KMS-11 (cell line): ENCODE measurements at regions not wholly inside any gene's neighbourhood (a gene's known extent, or its start where the extent isn't known, plus 50 kb on each side); places are given as distances from the start of the nearest gene placed in this dataset.

Experiments used
- H2AFZ ChIP-seq: fragments of 200-600 bp; sonication (generic); 2 replicates; pipeline ENCODE4 v1.6.1; 2016; ENCODE audit warnings: antibody characterized with exemption, mixed run types, low read depth
- H3K27ac ChIP-seq: fragments of 200-600 bp; sonication (generic); 2 replicates; pipeline ENCODE4 v1.6.1; 2016; ENCODE audit warnings: mild to moderate bottlenecking, mixed run types
- H3K27me3 ChIP-seq: fragments of 200-600 bp; sonication (generic); 2 replicates; pipeline ENCODE4 v1.6.1; 2017; ENCODE audit warnings: mild to moderate bottlenecking, low read depth, mixed run types, moderate library complexity; ENCODE audit not compliant: insufficient read depth
- H3K36me3 ChIP-seq: fragments of 200-600 bp; sonication (generic); 2 replicates; pipeline ENCODE4 v1.6.1; 2017; ENCODE audit warnings: mild to moderate bottlenecking, mixed run types; ENCODE audit not compliant: insufficient read depth
- H3K4me1 ChIP-seq: fragments of 200-600 bp; sonication (generic); 2 replicates; pipeline ENCODE4 v1.6.1; 2016; ENCODE audit warnings: mild to moderate bottlenecking, low read depth, mixed run types; ENCODE audit not compliant: poor library complexity, severe bottlenecking
- H3K4me2 ChIP-seq: fragments of 200-600 bp; sonication (generic); 2 replicates; pipeline ENCODE4 v1.7.0; 2016; ENCODE audit warnings: mild to moderate bottlenecking, mixed run types
- H3K4me3 ChIP-seq: fragments of 200-600 bp; sonication (generic); IDR thresholded peaks from 2 replicates; pipeline ENCODE4 v1.6.1; 2017; ENCODE audit warnings: low read depth, low read length, mixed read lengths; ENCODE audit not compliant: insufficient read depth
- H3K79me2 ChIP-seq: fragments of 200-600 bp; sonication (generic); 2 replicates; pipeline ENCODE4 v1.6.1; 2016; ENCODE audit warnings: low read depth, mixed run types; ENCODE audit not compliant: insufficient read depth
- H3K9ac ChIP-seq: fragments of 200-600 bp; sonication (generic); 2 replicates; pipeline ENCODE4 v1.6.1; 2016; ENCODE audit warnings: mild to moderate bottlenecking, mixed run types
- H4K20me1 ChIP-seq: fragments of 200-600 bp; sonication (generic); 2 replicates; pipeline ENCODE4 v1.6.1; 2016; ENCODE audit warnings: mild to moderate bottlenecking, mixed run types; ENCODE audit not compliant: insufficient read depth
- TF ChIP-seq, protein P1 (sequence below): fragments of 200-600 bp; sonication (generic); conservative IDR thresholded peaks from 2 replicates; pipeline ENCODE4 v1.6.1; 2017; ENCODE audit warnings: low read depth, mild to moderate bottlenecking, antibody characterized with exemption, low read length, moderate library complexity, mixed read lengths

DNA sequence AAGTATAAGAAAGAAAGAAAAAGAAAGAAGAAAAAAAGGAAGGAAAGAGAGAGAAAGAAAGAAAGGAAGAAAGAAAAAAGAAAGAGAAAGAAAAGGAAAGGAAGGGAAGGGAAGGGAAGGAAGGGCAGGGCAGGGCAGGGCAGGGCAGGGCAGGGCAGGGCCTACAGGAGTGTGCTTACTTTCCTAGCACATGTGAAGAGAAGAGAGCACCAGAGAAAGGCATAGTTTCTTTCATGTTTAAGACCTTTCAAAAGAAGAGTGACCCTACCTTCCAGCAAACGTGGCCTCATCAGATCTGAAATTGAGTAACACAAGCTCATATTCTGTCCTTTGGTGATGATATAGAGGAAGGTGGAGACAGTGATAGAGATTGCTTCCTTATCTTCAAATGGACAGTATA is 899.3 kb upstream of the RAG2 start:
- TF ChIP-seq, protein P1, sequence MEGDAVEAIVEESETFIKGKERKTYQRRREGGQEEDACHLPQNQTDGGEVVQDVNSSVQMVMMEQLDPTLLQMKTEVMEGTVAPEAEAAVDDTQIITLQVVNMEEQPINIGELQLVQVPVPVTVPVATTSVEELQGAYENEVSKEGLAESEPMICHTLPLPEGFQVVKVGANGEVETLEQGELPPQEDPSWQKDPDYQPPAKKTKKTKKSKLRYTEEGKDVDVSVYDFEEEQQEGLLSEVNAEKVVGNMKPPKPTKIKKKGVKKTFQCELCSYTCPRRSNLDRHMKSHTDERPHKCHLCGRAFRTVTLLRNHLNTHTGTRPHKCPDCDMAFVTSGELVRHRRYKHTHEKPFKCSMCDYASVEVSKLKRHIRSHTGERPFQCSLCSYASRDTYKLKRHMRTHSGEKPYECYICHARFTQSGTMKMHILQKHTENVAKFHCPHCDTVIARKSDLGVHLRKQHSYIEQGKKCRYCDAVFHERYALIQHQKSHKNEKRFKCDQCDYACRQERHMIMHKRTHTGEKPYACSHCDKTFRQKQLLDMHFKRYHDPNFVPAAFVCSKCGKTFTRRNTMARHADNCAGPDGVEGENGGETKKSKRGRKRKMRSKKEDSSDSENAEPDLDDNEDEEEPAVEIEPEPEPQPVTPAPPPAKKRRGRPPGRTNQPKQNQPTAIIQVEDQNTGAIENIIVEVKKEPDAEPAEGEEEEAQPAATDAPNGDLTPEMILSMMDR, result no peak
- Histone ChIP-seq H3K4me1 (peaks cover 23% of the 10 kb centered on the region), H3K4me3 (no peak overlapping the region), H3K27ac (no peak overlapping the region), H2AFZ (no peak overlapping the region), H3K4me2 (no peak overlapping the region), H3K27me3 (no peaks in the 10 kb centered on the region), H3K9ac (no peak overlapping the region), H3K79me2 (no peaks in the 10 kb centered on the region), H3K36me3 (no peaks in the 10 kb centered on the region), H4K20me1 (no peaks in the 10 kb centered on the region)

GRCh38 chr11:37496201-37496600 is 898.2 kb upstream of the RAG2 start:
- Histone ChIP-seq H4K20me1 (no peaks in the 10 kb centered on the region), H3K27me3 (no peaks in the 10 kb centered on the region), H3K4me3 (no peak overlapping the region), H3K27ac (no peak overlapping the region), H3K9ac (no peak overlapping the region), H3K79me2 (no peaks in the 10 kb centered on the region), H3K4me2 (no peak overlapping the region), H3K4me1 (peaks cover 12% of the 10 kb centered on the region), H2AFZ (no peak overlapping the region), H3K36me3 (no peaks in the 10 kb centered on the region)
- TF ChIP-seq, protein P1, result no peak

GRCh38 chr11:37484298-37484697 is 886.3 kb upstream of the RAG2 start:
- no peak overlapping the region for H3K9ac ChIP-seq
- H3K36me3 ChIP-seq, result no peaks in the 10 kb centered on the region
- no peaks in the 10 kb centered on the region for H3K4me1 ChIP-seq
- no peaks in the 10 kb centered on the region for H4K20me1 ChIP-seq
- H3K27me3 ChIP-seq, result no peaks in the 10 kb centered on the region
- no peak overlapping the region for H3K4me2 ChIP-seq
- H3K4me3 ChIP-seq, result no peak overlapping the region
- no peak overlapping the region for H3K27ac ChIP-seq
- no peaks in the 10 kb centered on the region for H3K79me2 ChIP-seq
- H2AFZ ChIP-seq, result no peak overlapping the region
- TF ChIP-seq, protein P1, result no peak

DNA sequence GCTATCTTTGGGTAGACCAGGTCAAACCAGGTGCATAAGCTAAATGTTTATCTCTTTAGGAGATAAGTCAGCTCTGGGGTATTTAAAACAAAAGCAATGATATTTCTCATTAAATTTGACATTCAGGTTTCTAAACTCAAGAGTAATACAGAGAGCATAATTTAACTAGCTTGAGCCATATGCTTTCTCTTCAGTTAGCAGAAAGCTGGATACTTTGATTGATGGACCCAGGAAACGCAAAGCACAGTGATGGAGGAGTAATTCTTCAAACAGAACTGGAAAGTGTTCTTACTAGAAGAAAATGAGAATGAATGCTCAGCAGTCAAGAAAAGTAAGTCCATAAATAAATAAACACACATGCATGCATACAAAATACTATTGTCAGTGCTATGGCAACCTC is 885.7 kb upstream of the RAG2 start:
- no peaks in the 10 kb centered on the region for H3K4me1 ChIP-seq
- H3K36me3 ChIP-seq, result no peaks in the 10 kb centered on the region
- no peaks in the 10 kb centered on the region for H3K79me2 ChIP-seq
- H3K9ac ChIP-seq, result no peak overlapping the region
- no peak overlapping the region for H2AFZ ChIP-seq
- H3K4me2 ChIP-seq, result no peak overlapping the region
- no peaks in the 10 kb centered on the region for H4K20me1 ChIP-seq
- no peak overlapping the region for H3K4me3 ChIP-seq
- no peaks in the 10 kb centered on the region for H3K27me3 ChIP-seq
- H3K27ac ChIP-seq, result no peak overlapping the region
- TF ChIP-seq, protein P1, result no peak
